DND-41 (cell line): ENCODE measurements at regions not wholly inside any gene's neighbourhood (a gene's known extent, or its start where the extent isn't known, plus 50 kb on each side); places are given as distances from the start of the nearest gene placed in this dataset.

ENCODE experiments used
- ATAC-seq: fragments of 200-7000 bp; cut with Tn5 transposase; 3 replicates; pipeline ENCODE4 v1.9.1; 2021; ENCODE audit warnings: low read depth; ENCODE audit not compliant: insufficient read depth
- DNase-seq: peaks from one replicate; pipeline ENCODE4 v3.0.0-alpha.2; 2020
- H2AFZ ChIP-seq: 2 replicates; pipeline ENCODE4 v1.6.0; 2012; ENCODE audit warnings: low read depth, low read length
- H3K27ac ChIP-seq: 2 replicates; pipeline ENCODE4 v1.5.1; 2012; ENCODE audit warnings: low read length, inconsistent platforms
- H3K27me3 ChIP-seq: fragments of 200-600 bp; sonication (generic); 2 replicates; pipeline ENCODE4 v1.6.0; 2012; ENCODE audit warnings: low read length, mild to moderate bottlenecking, inconsistent platforms; ENCODE audit not compliant: insufficient read depth, poor library complexity
- H3K36me3 ChIP-seq: 2 replicates; pipeline ENCODE4 v1.5.1; 2012; ENCODE audit warnings: low read length, inconsistent platforms; ENCODE audit not compliant: insufficient read depth
- H3K4me1 ChIP-seq: 2 replicates; pipeline ENCODE4 v1.5.1; 2012; ENCODE audit warnings: mild to moderate bottlenecking, low read length; ENCODE audit not compliant: insufficient read depth
- H3K4me2 ChIP-seq: 2 replicates; pipeline ENCODE4 v1.6.0; 2012; ENCODE audit warnings: mild to moderate bottlenecking, moderate library complexity, low read length, inconsistent platforms; ENCODE audit not compliant: insufficient read depth
- H3K4me3 ChIP-seq, 2 experiments: fragments of 200-600 bp in 1 of 2; shearing (Covaris generic) in 1 of 2; 2 replicates each; pipeline ENCODE4 v1.5.1; 2012 to 2016; ENCODE audit warnings: inconsistent platforms in 2 of 2, low read length in 2 of 2, mild to moderate bottlenecking in 2 of 2, low read depth in 1 of 2, moderate library complexity in 1 of 2
- H3K79me2 ChIP-seq: 2 replicates; pipeline ENCODE4 v1.6.0; 2012; ENCODE audit warnings: low read length, inconsistent platforms; ENCODE audit not compliant: insufficient read depth
- H3K9ac ChIP-seq: 2 replicates; pipeline ENCODE4 v1.6.0; 2012; ENCODE audit warnings: low read depth, mild to moderate bottlenecking, inconsistent platforms, low read length, moderate library complexity
- H3K9me3 ChIP-seq: 2 replicates; pipeline ENCODE4 v1.5.1; 2012; ENCODE audit warnings: low read length, moderate library complexity, mild to moderate bottlenecking, inconsistent platforms; ENCODE audit not compliant: insufficient read depth, severe bottlenecking
- H4K20me1 ChIP-seq: 2 replicates; pipeline ENCODE4 v1.6.0; 2012; ENCODE audit warnings: low read length; ENCODE audit not compliant: insufficient read depth
- CTCF ChIP-seq: IDR thresholded peaks from 2 replicates; pipeline ENCODE4 v1.5.1; 2012; ENCODE audit warnings: borderline replicate concordance, low read length, moderate library complexity, mild to moderate bottlenecking; ENCODE audit not compliant: poor library complexity, severe bottlenecking; ENCODE audit errors: extremely low read depth
- EZH2 ChIP-seq: IDR thresholded peaks from 3 replicates; pipeline ENCODE4 v1.6.1; 2012; ENCODE audit warnings: borderline replicate concordance, low read depth, mild to moderate bottlenecking, moderate library complexity, low read length, inconsistent platforms; ENCODE audit not compliant: severe bottlenecking

DNA sequence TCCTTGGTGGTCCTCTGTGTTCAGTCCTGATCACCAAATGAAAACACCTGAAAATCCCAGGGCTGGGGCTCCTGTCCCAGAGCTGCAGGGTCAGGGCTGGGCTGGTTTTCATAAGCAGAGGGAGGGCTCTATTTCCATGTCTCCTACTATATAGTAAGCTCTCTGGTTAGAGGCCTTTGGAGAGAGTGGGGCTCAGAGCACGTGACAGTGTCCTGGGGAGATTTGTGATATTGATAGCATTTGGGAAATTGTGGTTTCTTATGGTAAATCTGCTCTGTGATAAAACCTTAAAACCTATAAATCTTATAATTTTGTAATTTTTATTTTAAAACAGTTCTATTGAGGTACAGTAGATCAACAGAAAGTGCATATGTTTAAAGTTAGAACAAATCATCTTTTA lies 1202.2 kb downstream of the TMEM121 start:
- Histone ChIP-seq H3K4me3 (no peak overlapping the region), H3K27me3 (no peaks in the 10 kb centered on the region), H4K20me1 (no peaks in the 10 kb centered on the region), H3K4me2 (no peak overlapping the region), H2AFZ (no peak overlapping the region), H3K9me3 (no peaks in the 10 kb centered on the region), H3K9ac (no peak overlapping the region), H3K27ac (no peak overlapping the region), H3K36me3 (no peaks in the 10 kb centered on the region), H3K4me1 (no peaks in the 10 kb centered on the region), H3K79me2 (no peaks in the 10 kb centered on the region)
- TF ChIP-seq EZH2 (no peak), CTCF (no peak)
- DNase-seq (no peak), ATAC-seq (no peak)

DNA sequence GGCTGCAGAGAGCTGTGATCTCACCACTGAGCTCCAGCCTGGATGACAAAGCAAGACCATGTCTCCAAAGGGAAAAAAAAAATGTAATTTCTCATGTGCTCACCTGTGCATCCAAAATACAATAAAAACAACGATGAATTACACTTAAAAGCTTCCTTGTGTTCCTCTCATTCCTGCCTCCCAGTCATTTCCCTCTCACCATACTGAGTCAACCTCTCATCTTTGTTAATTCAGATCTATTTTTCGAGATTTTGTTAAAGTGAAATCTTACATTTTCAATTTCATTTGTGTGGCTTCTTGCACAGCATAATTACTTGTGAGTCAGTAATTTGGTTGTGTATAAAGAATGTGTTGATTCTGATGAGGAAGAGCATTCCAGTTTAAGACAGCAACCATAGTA lies 1203.2 kb downstream of the TMEM121 start:
- no peaks in the 10 kb centered on the region for H4K20me1 ChIP-seq
- DNase-seq, result no peak
- H3K79me2 ChIP-seq, result no peaks in the 10 kb centered on the region
- no peak overlapping the region for H3K4me3 ChIP-seq
- ATAC-seq, result no peak
- H3K4me2 ChIP-seq, result no peak overlapping the region
- no peak overlapping the region for H3K9ac ChIP-seq
- H3K27me3 ChIP-seq, result no peaks in the 10 kb centered on the region
- TF ChIP-seq CTCF (no peak), EZH2 (no peak)
- no peaks in the 10 kb centered on the region for H3K9me3 ChIP-seq
- H3K27ac ChIP-seq, result no peak overlapping the region
- no peaks in the 10 kb centered on the region for H3K4me1 ChIP-seq
- H2AFZ ChIP-seq, result no peak overlapping the region
- no peaks in the 10 kb centered on the region for H3K36me3 ChIP-seq

GRCh38 chr14:106733771-106734170 lies 1207.4 kb downstream of the TMEM121 start:
- no peak overlapping the region for H2AFZ ChIP-seq
- no peaks in the 10 kb centered on the region for H3K27me3 ChIP-seq
- H3K4me3 ChIP-seq, result no peak overlapping the region
- H3K9me3 ChIP-seq, result no peaks in the 10 kb centered on the region
- no peak for TF ChIP-seq CTCF
- TF ChIP-seq EZH2, result no peak
- H3K4me2 ChIP-seq, result no peak overlapping the region
- no peak for ATAC-seq
- no peak overlapping the region for H3K9ac ChIP-seq
- no peaks in the 10 kb centered on the region for H4K20me1 ChIP-seq
- no peaks in the 10 kb centered on the region for H3K36me3 ChIP-seq
- no peaks in the 10 kb centered on the region for H3K79me2 ChIP-seq
- no peak overlapping the region for H3K27ac ChIP-seq
- no peaks in the 10 kb centered on the region for H3K4me1 ChIP-seq
- DNase-seq, result no peak

DNA sequence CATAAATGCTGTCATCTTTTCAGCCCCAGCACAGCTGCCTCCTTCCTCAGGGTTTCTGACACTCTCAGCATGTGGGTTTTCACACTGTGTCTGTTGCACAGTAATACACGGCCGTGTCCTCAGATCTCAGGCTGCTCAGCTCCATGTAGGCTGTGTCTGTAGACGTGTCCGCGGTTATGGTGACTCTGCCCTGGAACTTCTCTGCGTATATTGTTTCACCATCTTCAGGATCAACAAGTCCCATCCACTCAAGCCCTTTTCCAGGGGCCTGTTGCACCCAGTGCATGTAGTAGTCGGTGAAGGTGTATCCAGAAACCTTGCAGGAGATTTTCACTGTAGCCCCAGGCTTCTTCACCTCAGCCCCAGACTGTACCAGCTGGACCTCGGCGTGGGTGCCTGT lies 1210.6 kb downstream of the TMEM121 start:
- Histone ChIP-seq H3K4me1 (no peaks in the 10 kb centered on the region), H3K4me3 (no peak overlapping the region), H3K9me3 (no peaks in the 10 kb centered on the region), H3K27me3 (no peaks in the 10 kb centered on the region), H3K36me3 (no peaks in the 10 kb centered on the region), H3K4me2 (no peak overlapping the region), H3K27ac (no peak overlapping the region), H2AFZ (no peak overlapping the region), H3K9ac (no peak overlapping the region), H4K20me1 (no peaks in the 10 kb centered on the region), H3K79me2 (no peaks in the 10 kb centered on the region)
- no peak for TF ChIP-seq EZH2
- no peak for TF ChIP-seq CTCF
- ATAC-seq, result no peak
- no peak for DNase-seq
